Heart left ventricle (tissue), 16 donors: ENCODE measurements at regions not wholly inside any gene's neighbourhood (a gene's known extent, or its start where the extent isn't known, plus 50 kb on each side); places are given as distances from the start of the nearest gene placed in this dataset.

ENCODE experiments used
- ATAC-seq, 4 donors: fragments of 200-7000 bp; cut with Tn5 transposase; one replicate each; pipeline ENCODE4 v1.9.1; 2020 to 2022; ENCODE audit warnings: moderate library complexity in 4 of 4, mild to moderate bottlenecking in 3 of 4, moderate number of reproducible peaks in 1 of 4
- DNase-seq, 5 donors: peaks; one replicate each; pipeline ENCODE4 v3.0.0-alpha.2; 2020
- H3K27ac ChIP-seq, 12 donors: fragments of 200-600 bp; sonication (generic) in 4 of 12; one replicate each; pipeline versions ENCODE4 v1.5.0 to v1.8.0; 2016 to 2022; ENCODE audit warnings: mild to moderate bottlenecking in 2 of 12
- H3K27me3 ChIP-seq, 9 donors: fragments of 200-600 bp; sonication (generic) in 2 of 9; one replicate each; pipeline versions ENCODE4 v1.5.1 to v1.8.0; 2016 to 2022; ENCODE audit warnings: mild to moderate bottlenecking in 3 of 9
- H3K36me3 ChIP-seq, 9 donors: fragments of 200-600 bp; sonication (generic) in 2 of 9; one replicate each; pipeline versions ENCODE4 v1.5.0 to v1.8.0; 2018 to 2022; ENCODE audit warnings: mild to moderate bottlenecking in 2 of 9
- H3K4me1 ChIP-seq, 12 donors: fragments of 200-600 bp; sonication (generic) in 4 of 12; one replicate each; pipeline versions ENCODE4 v1.5.0 to v1.8.0; 2016 to 2022; ENCODE audit warnings: mild to moderate bottlenecking in 3 of 12
- H3K4me3 ChIP-seq, 12 donors: fragments of 200-600 bp; sonication (generic) in 4 of 12; one replicate each; pipeline versions ENCODE4 v1.5.0 to v1.8.0; 2017 to 2022; ENCODE audit warnings: mild to moderate bottlenecking in 9 of 12, moderate library complexity in 4 of 12
- H3K9me3 ChIP-seq, 12 donors: fragments of 200-600 bp; sonication (generic) in 4 of 12; one replicate each; pipeline versions ENCODE4 v1.5.0 to v1.8.0; 2016 to 2022; ENCODE audit warnings: mild to moderate bottlenecking in 1 of 12
- CTCF ChIP-seq, 12 donors: fragments of 200-600 bp; sonication (generic) in 4 of 12; IDR thresholded peaks; one replicate each; pipeline versions ENCODE4 v1.5.0 to v1.8.0; 2018 to 2022; ENCODE audit warnings: antibody characterized with exemption in 12 of 12, mild to moderate bottlenecking in 5 of 12
- POLR2A ChIP-seq, 2 donors: fragments of 450-650 bp; IDR thresholded peaks; one replicate each; pipeline ENCODE4 v1.6.1; 2017; ENCODE audit warnings: antibody characterized with exemption in 2 of 2, mild to moderate bottlenecking in 2 of 2, moderate library complexity in 2 of 2
- WGBS, 4 donors: extraction: QIAGEN DNeasy Blood & Tissue Kit in 2 of 4; methylation state at CpG; one replicate each; pipeline versions ENCODE4 v1.1.5 to v1.1.7; 2013 to 2018; 5-methylcytosine and 5-hydroxymethylcytosine counted together
- intact Hi-C, 10 donors: fragments of 100-400 bp; cut with DNase I; formaldehyde crosslinking; loops; one replicate each; pipeline versions ENCODE4 v1.11.1 to v1.14.2; 2022
- donor health status: ischemic (EF 13 %, LVEDD 7.1; RV severe dilation, severe dysfunction).
- donor health status: healthy with polysubstance abuse.
- donor health status: DM: no; HTN: yes; CAD: no.
- donor health status: DM: no; HTN: no; CAD: no.
- donor health status: ischemic (EF 25% LVEDD 6.9; RV normal size, moderate dysfunction).
- donor health status: ischemic (EF 25% LVEDD 5.7; RV mildly dilated, moderate dysfunction).
- donor health status: healthy.
- donor health status: DM: yes; HTN: yes; CAD: no.
- donor health status: ischemic (EF 35%, LVEDD 5.7; RV mildly dilated, moderate dysfunction).
- donor health status: nonischemic (EF 11% LVEDD 7.7; RV severe dilation, severe dysfunction).
- donor health status: DM: yes; HTN: yes; CAD: no.
- donor health status: PGD.
- donor health status: ischemic (EF 29% LVEDD 5.4; RV normal size, mild dysfunction).
- donor health status: nonischemic (EF 23%, LVEDD 6.1; RV moderate dilation, normal function).

GRCh38 chr4:187413564-187414358 lies 581.8 kb upstream of the ZFP42 start:
- no peak for ATAC-seq
- intact Hi-C loops, result no loop called here
- H3K4me3 ChIP-seq, result no peak overlapping the region
- no peak overlapping the region for H3K27ac ChIP-seq
- peaks cover 0 to 11% (median 0%) of the 10 kb centered on the region in 12 donors for H3K4me1 ChIP-seq
- peaks cover 0 to 10% (median 0%) of the 10 kb centered on the region in 12 donors for H3K9me3 ChIP-seq
- TF ChIP-seq POLR2A (IDR thresholded peaks at IDR 0.05), result no peak
- no peak for TF ChIP-seq CTCF (IDR thresholded peaks at IDR 0.05)
- 78 to 82% (median 81%) methylated on average over 4 of the region's 4 CpGs for WGBS, 4 donors
- DNase-seq, result no peak
- H3K27me3 ChIP-seq, result no peaks in the 10 kb centered on the region
- H3K36me3 ChIP-seq, result no peaks in the 10 kb centered on the region

- Histone ChIP-seq H3K9me3 (peaks cover 0 to 10% (median 0%) of the 10 kb centered on the region in 12 donors), H3K4me3 (no peak overlapping the region), H3K36me3 (no peaks in the 10 kb centered on the region), H3K27ac (no peak overlapping the region), H3K4me1 (peaks cover 0 to 11% (median 0%) of the 10 kb centered on the region in 12 donors), H3K27me3 (no peaks in the 10 kb centered on the region)
- 61 to 81% (median 69%) methylated on average over 2 of the region's 2 CpGs for WGBS, 4 donors
- intact Hi-C loops, result no loop called here
- DNase-seq (no peak), ATAC-seq (no peak)
- TF ChIP-seq CTCF (IDR thresholded peaks at IDR 0.05), result no peak
Observed at GRCh38 chr4:187414716-187415115, 580.9 kb upstream of the ZFP42 start.

DNA sequence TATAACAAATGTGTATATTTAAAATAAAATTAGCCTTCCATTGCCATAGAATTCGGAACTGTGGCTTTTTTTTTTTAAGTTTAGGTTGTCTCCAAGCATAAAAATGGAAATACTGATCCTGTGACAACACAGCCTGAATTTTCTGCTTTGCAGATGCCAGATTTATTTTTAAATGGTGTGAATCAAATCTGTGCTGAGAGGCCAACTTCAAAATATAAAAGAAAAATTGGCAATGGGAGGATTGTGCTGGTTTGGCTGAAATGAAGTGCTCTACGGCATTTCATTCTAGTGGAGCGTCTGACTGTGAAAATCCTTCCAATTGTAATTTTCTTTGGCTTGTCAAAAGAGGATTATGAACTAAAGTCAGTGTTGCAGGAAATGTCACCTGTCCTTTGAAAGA lies 580.3 kb upstream of the ZFP42 start:
- no peak for TF ChIP-seq CTCF (IDR thresholded peaks at IDR 0.05)
- TF ChIP-seq POLR2A (IDR thresholded peaks at IDR 0.05), result no peak
- ATAC-seq (no peak), DNase-seq (no peak)
- no peaks in the 10 kb centered on the region for H3K36me3 ChIP-seq
- peaks cover 0 to 10% (median 0%) of the 10 kb centered on the region in 12 donors for H3K9me3 ChIP-seq
- no peak overlapping the region for H3K4me3 ChIP-seq
- H3K27me3 ChIP-seq, result no peaks in the 10 kb centered on the region
- whole genome bisulfite sequencing, 4 donors, result 36 to 47% (median 43%) methylated on average over 3 of the region's 3 CpGs
- intact Hi-C loops, result no loop called here
- peaks cover 0 to 11% (median 0%) of the 10 kb centered on the region in 12 donors for H3K4me1 ChIP-seq
- no peak overlapping the region for H3K27ac ChIP-seq

GRCh38 chr4:187416216-187416615 lies 579.4 kb upstream of the ZFP42 start:
- no peak overlapping the region for H3K27ac ChIP-seq
- peaks cover 0 to 10% (median 0%) of the 10 kb centered on the region in 12 donors for H3K9me3 ChIP-seq
- 45 to 52% (median 48%) methylated on average over 3 of the region's 3 CpGs for WGBS, 4 donors
- no peak overlapping the region for H3K4me3 ChIP-seq
- TF ChIP-seq POLR2A (IDR thresholded peaks at IDR 0.05) (no peak), CTCF (IDR thresholded peaks at IDR 0.05) (no peak)
- intact Hi-C loops, result no loop called here
- ATAC-seq, result no peak
- no peaks in the 10 kb centered on the region for H3K27me3 ChIP-seq
- DNase-seq, result no peak
- H3K4me1 ChIP-seq, result peaks cover 0 to 11% (median 0%) of the 10 kb centered on the region in 12 donors
- H3K36me3 ChIP-seq, result no peaks in the 10 kb centered on the region
